Lung (tissue), 11 donors: ENCODE measurements at regions not wholly inside any gene's neighbourhood (a gene's known extent, or its start where the extent isn't known, plus 50 kb on each side); places are given as distances from the start of the nearest gene placed in this dataset.
"Not testable (repeated sequence)": the region's sequence is repeated elsewhere in the genome, so short reads cannot be mapped to it uniquely, and the experiment has no call there.

Source experiments
- ATAC-seq: fragments of 200-7000 bp; cut with Tn5 transposase; one replicate; pipeline ENCODE4 v1.9.1; 2020; ENCODE audit warnings: moderate number of reproducible peaks; ENCODE audit not compliant: insufficient read depth, low FRiP score
- DNase-seq, 3 donors: peaks; one replicate each; pipeline ENCODE4 v3.0.0-alpha.2; 2013 to 2017
- H3K27ac ChIP-seq, 2 donors: one replicate each; pipeline ENCODE4 v1.5.1; 2013; ENCODE audit warnings: mild to moderate bottlenecking in 2 of 2, moderate library complexity in 2 of 2, control low read depth in 1 of 2, inconsistent platforms in 1 of 2, low read depth in 1 of 2, low read length in 1 of 2
- H3K27me3 ChIP-seq, 3 donors: one replicate each; pipeline ENCODE4 v1.5.1; 2013; ENCODE audit warnings: low read length in 2 of 3; ENCODE audit not compliant: control insufficient read depth in 3 of 3, insufficient read depth in 3 of 3
- H3K36me3 ChIP-seq, 4 donors: one replicate each; pipeline ENCODE4 v1.5.1; 2013; ENCODE audit warnings: low read length in 4 of 4, mild to moderate bottlenecking in 1 of 4, moderate library complexity in 1 of 4; ENCODE audit not compliant: control insufficient read depth in 4 of 4, insufficient read depth in 4 of 4
- H3K4me1 ChIP-seq, 5 donors: one replicate each; pipeline ENCODE4 v1.5.1; 2013; ENCODE audit warnings: low read length in 5 of 5, mild to moderate bottlenecking in 2 of 5, moderate library complexity in 1 of 5; ENCODE audit not compliant: control insufficient read depth in 5 of 5, insufficient read depth in 5 of 5
- H3K4me3 ChIP-seq: one replicate; pipeline ENCODE4 v1.5.1; 2013; ENCODE audit warnings: mild to moderate bottlenecking, control low read depth, moderate library complexity
- H3K9ac ChIP-seq, 2 donors: one replicate each; pipeline ENCODE4 v1.5.1; 2013; ENCODE audit warnings: low read length in 2 of 2, control low read depth in 1 of 2; ENCODE audit not compliant: insufficient read depth in 1 of 2
- H3K9me3 ChIP-seq, 4 donors: one replicate each; pipeline ENCODE4 v1.5.1; 2013; ENCODE audit warnings: low read length in 3 of 4, mild to moderate bottlenecking in 1 of 4, moderate library complexity in 1 of 4; ENCODE audit not compliant: control insufficient read depth in 4 of 4, insufficient read depth in 3 of 4
- CTCF ChIP-seq: IDR thresholded peaks from 2 replicates; pipeline ENCODE4 v1.5.1; 2012; ENCODE audit warnings: mild to moderate bottlenecking; ENCODE audit errors: control extremely low read depth, extremely low read depth
- WGBS, 2 donors: extraction: QIAGEN DNeasy Blood & Tissue Kit; methylation state at CpG; one replicate each; pipeline ENCODE4 v1.1.7; 2013; 5-methylcytosine and 5-hydroxymethylcytosine counted together
- donor health status: control.
- donor health status: control.
- donor health status: Bipolar disorder and iron deficiency.
- donor health status: healthy.
- donor health status: DM: yes; HTN: yes; CAD: no.

- H3K36me3 ChIP-seq = no peaks in the 10 kb centered on the region
- H3K4me1 ChIP-seq = no peaks in the 10 kb centered on the region
- H3K9ac ChIP-seq = no peak overlapping the region
- 38 to 53% methylated on average over 4 of the region's 4 CpGs for WGBS, 2 donors
- TF ChIP-seq CTCF = no peak
- no peak overlapping the region for H3K4me3 ChIP-seq
- H3K9me3 ChIP-seq = peaks cover 0 to 6% (median 0%) of the 10 kb centered on the region in 4 donors
- DNase-seq (peak in 1 of 3 donors; percentile 3), ATAC-seq (no peak)
- H3K27me3 ChIP-seq = no peaks in the 10 kb centered on the region
- no peak overlapping the region for H3K27ac ChIP-seq
Measured at GRCh38 chr3:165919284-165919683, 82.1 kb upstream of the BCHE start.

- ATAC-seq (no peak), DNase-seq (no peak)
- H3K4me1 ChIP-seq = no peaks in the 10 kb centered on the region
- no peaks in the 10 kb centered on the region for H3K36me3 ChIP-seq
- no peak overlapping the region for H3K27ac ChIP-seq
- peaks cover 0 to 6% (median 0%) of the 10 kb centered on the region in 4 donors for H3K9me3 ChIP-seq
- H3K9ac ChIP-seq = no peak overlapping the region
- H3K27me3 ChIP-seq = no peaks in the 10 kb centered on the region
- TF ChIP-seq CTCF = no peak
- no peak overlapping the region for H3K4me3 ChIP-seq
- 96 to 99% methylated on average over 22 to 23 of the region's 23 CpGs for WGBS, 2 donors
Measured at GRCh38 chr3:165918657-165918979, 81.4 kb upstream of the BCHE start.

GRCh38 chr3:165917938-165918656 is 80.9 kb upstream of the BCHE start:
- H3K36me3 ChIP-seq, DNase-seq, H3K9ac ChIP-seq, H3K4me1 ChIP-seq, H3K4me3 ChIP-seq, ATAC-seq, H3K27me3 ChIP-seq, H3K27ac ChIP-seq, H3K9me3 ChIP-seq: not testable (repeated sequence)
- WGBS, 2 donors = 96 to 98% methylated on average over 24 of the region's 24 CpGs

GRCh38 chr3:165915104-165915503 is 77.9 kb upstream of the BCHE start:
- not testable (repeated sequence) for DNase-seq, H3K4me1 ChIP-seq, H3K27ac ChIP-seq, ATAC-seq, H3K27me3 ChIP-seq, H3K9me3 ChIP-seq, H3K36me3 ChIP-seq, H3K4me3 ChIP-seq, H3K9ac ChIP-seq
